HCT116 (cell line): ENCODE measurements at regions not wholly inside any gene's neighbourhood (a gene's known extent, or its start where the extent isn't known, plus 50 kb on each side); places are given as distances from the start of the nearest gene placed in this dataset.

Experiments
- CEBPB ChIP-seq: IDR thresholded peaks from 2 replicates; pipeline ENCODE4 v1.6.1; 2012; ENCODE audit warnings: low read depth
- EGR1 ChIP-seq: IDR thresholded peaks from 2 replicates; pipeline ENCODE4 v1.6.1; 2012; ENCODE audit warnings: low read depth
- ELF1 ChIP-seq: IDR thresholded peaks from 2 replicates; pipeline ENCODE4 v1.6.1; 2012; ENCODE audit warnings: low read depth, borderline replicate concordance
- EZH2 ChIP-seq: fragments of 200-600 bp; sonication (generic); IDR thresholded peaks from 2 replicates; pipeline ENCODE4 v1.6.1; 2017; ENCODE audit warnings: antibody characterized with exemption, mixed run types
- MAX ChIP-seq: IDR thresholded peaks from 2 replicates; pipeline ENCODE4 v1.6.1; 2012
- POLR2A ChIP-seq: IDR thresholded peaks from 2 replicates; pipeline ENCODE4 v1.7.0; 2011; ENCODE audit warnings: borderline replicate concordance; ENCODE audit not compliant: insufficient read depth, insufficient read length; ENCODE audit errors: extremely low read depth
- RAD21 ChIP-seq: IDR thresholded peaks from 2 replicates; pipeline ENCODE4 v1.6.1; 2012; ENCODE audit warnings: low read depth, mild to moderate bottlenecking
- YY1 ChIP-seq: IDR thresholded peaks from 2 replicates; pipeline ENCODE4 v1.6.1; 2011; ENCODE audit warnings: low read length, low read depth, moderate library complexity, mild to moderate bottlenecking; ENCODE audit not compliant: insufficient replicate concordance; ENCODE audit errors: extremely low read depth
- TF ChIP-seq, protein P1 (sequence below), 3 experiments: fragments of 200-600 bp in 1 of 3; sonication (generic) in 1 of 3; IDR thresholded peaks in 2 of 3; conservative IDR thresholded peaks in 1 of 3; 2 replicates each; pipeline ENCODE4 v1.5.1; 2012 to 2017; ENCODE audit warnings: low read depth in 2 of 3, low read length in 2 of 3, antibody characterized with exemption in 1 of 3, borderline replicate concordance in 1 of 3, control low read depth in 1 of 3, mild to moderate bottlenecking in 1 of 3, mixed read lengths in 1 of 3, mixed run types in 1 of 3, moderate library complexity in 1 of 3; ENCODE audit not compliant: insufficient read depth in 1 of 3
- TF ChIP-seq, protein P2 (sequence below): IDR thresholded peaks from 2 replicates; pipeline ENCODE4 v1.6.1; 2012; ENCODE audit warnings: low read depth

- no peak for TF ChIP-seq RAD21
- no peak for TF ChIP-seq YY1
- TF ChIP-seq, protein P1, sequence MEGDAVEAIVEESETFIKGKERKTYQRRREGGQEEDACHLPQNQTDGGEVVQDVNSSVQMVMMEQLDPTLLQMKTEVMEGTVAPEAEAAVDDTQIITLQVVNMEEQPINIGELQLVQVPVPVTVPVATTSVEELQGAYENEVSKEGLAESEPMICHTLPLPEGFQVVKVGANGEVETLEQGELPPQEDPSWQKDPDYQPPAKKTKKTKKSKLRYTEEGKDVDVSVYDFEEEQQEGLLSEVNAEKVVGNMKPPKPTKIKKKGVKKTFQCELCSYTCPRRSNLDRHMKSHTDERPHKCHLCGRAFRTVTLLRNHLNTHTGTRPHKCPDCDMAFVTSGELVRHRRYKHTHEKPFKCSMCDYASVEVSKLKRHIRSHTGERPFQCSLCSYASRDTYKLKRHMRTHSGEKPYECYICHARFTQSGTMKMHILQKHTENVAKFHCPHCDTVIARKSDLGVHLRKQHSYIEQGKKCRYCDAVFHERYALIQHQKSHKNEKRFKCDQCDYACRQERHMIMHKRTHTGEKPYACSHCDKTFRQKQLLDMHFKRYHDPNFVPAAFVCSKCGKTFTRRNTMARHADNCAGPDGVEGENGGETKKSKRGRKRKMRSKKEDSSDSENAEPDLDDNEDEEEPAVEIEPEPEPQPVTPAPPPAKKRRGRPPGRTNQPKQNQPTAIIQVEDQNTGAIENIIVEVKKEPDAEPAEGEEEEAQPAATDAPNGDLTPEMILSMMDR (IDR thresholded peaks at IDR 0.05 in 2 of 3, conservative IDR thresholded peaks at IDR 0.05 in 1 of 3; ENCODE audit: borderline replicate concordance in 1 of 3, insufficient read depth in 1 of 3, low read depth in 2 of 3, low read length in 2 of 3) = no peak
- no peak for TF ChIP-seq MAX
- TF ChIP-seq, protein P2, sequence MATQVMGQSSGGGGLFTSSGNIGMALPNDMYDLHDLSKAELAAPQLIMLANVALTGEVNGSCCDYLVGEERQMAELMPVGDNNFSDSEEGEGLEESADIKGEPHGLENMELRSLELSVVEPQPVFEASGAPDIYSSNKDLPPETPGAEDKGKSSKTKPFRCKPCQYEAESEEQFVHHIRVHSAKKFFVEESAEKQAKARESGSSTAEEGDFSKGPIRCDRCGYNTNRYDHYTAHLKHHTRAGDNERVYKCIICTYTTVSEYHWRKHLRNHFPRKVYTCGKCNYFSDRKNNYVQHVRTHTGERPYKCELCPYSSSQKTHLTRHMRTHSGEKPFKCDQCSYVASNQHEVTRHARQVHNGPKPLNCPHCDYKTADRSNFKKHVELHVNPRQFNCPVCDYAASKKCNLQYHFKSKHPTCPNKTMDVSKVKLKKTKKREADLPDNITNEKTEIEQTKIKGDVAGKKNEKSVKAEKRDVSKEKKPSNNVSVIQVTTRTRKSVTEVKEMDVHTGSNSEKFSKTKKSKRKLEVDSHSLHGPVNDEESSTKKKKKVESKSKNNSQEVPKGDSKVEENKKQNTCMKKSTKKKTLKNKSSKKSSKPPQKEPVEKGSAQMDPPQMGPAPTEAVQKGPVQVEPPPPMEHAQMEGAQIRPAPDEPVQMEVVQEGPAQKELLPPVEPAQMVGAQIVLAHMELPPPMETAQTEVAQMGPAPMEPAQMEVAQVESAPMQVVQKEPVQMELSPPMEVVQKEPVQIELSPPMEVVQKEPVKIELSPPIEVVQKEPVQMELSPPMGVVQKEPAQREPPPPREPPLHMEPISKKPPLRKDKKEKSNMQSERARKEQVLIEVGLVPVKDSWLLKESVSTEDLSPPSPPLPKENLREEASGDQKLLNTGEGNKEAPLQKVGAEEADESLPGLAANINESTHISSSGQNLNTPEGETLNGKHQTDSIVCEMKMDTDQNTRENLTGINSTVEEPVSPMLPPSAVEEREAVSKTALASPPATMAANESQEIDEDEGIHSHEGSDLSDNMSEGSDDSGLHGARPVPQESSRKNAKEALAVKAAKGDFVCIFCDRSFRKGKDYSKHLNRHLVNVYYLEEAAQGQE = no peak
- TF ChIP-seq EZH2 = no peak
- TF ChIP-seq POLR2A = no peak
- no peak for TF ChIP-seq ELF1
- TF ChIP-seq EGR1 = no peak
- no peak for TF ChIP-seq CEBPB
Measured at GRCh38 chr20:60785785-60786184, 466.3 kb upstream of the CDH4 start.
